ENCODE measurements at regions not wholly inside any gene's neighbourhood (a gene's known extent, or its start where the extent isn't known, plus 50 kb on each side); places are given as distances from the start of the nearest gene placed in this dataset.

- TF ChIP-seq CTCF (conservative IDR thresholded peaks at IDR 0.05; ENCODE audit: low read depth, low read length): no peak
- no peak for TF ChIP-seq EZH2 (IDR thresholded peaks at IDR 0.05; ENCODE audit: borderline replicate concordance, low read depth, low read length, poor library complexity, severe bottlenecking)
Measured at GRCh38 chr10:33395201-33395600, 60.7 kb upstream of the NRP1 start.
